SK-N-SH (cell line): ENCODE measurements at regions not wholly inside any gene's neighbourhood (a gene's known extent, or its start where the extent isn't known, plus 50 kb on each side); places are given as distances from the start of the nearest gene placed in this dataset.

ENCODE experiments used
- CTCF ChIA-PET: fragments of 300-600, 350-600 bp; formaldehyde crosslinking; extraction: SDS; loops from one replicate; lab custom pipeline; 2021; lab: Yijun Ruan, JAX
- POLR2A ChIA-PET: fragments of 350-600 bp; sonication (Branson Sonifier 250); formaldehyde crosslinking; extraction: SDS; loops from one replicate; lab custom pipeline; 2020; ENCODE audit warnings: antibody characterized with exemption, inconsistent platforms; lab: Yijun Ruan, JAX
- DNase-seq: peaks from one replicate; pipeline ENCODE4 v3.0.0; 2012
- H2AFZ ChIP-seq: fragments of 200-600 bp; sonication (generic); 2 replicates; pipeline ENCODE4 v1.8.1; 2016; ENCODE audit warnings: antibody characterized with exemption, mild to moderate bottlenecking, low read depth
- H3F3A ChIP-seq: fragments of 200-600 bp; sonication (generic); replicated peaks from 2 replicates; pipeline ENCODE3; 2016; ENCODE audit warnings: antibody characterized with exemption, mild to moderate bottlenecking; ENCODE audit not compliant: insufficient read depth
- H3K27ac ChIP-seq, 2 experiments: fragments of 200-500 bp in 1 of 2; fragments of 200-600 bp in 1 of 2; sonication (Bioruptor generic) in 1 of 2; sonication (generic), shearing (Covaris generic) in 1 of 2; 2 replicates each; pipeline versions ENCODE4 v1.5.1 to v1.6.1; 2014 to 2016; ENCODE audit warnings: low read depth in 2 of 2, inconsistent platforms in 1 of 2, low read length in 1 of 2, mild to moderate bottlenecking in 1 of 2, mixed read lengths in 1 of 2
- H3K27me3 ChIP-seq: fragments of 200-600 bp; sonication (generic), shearing (Covaris generic); 2 replicates; pipeline ENCODE4 v1.6.1; 2016; ENCODE audit warnings: mixed run types; ENCODE audit not compliant: insufficient read depth
- H3K36me3 ChIP-seq, 2 experiments: fragments of 200-500 bp in 1 of 2; fragments of 200-600 bp in 1 of 2; sonication (Bioruptor generic) in 1 of 2; sonication (generic) in 1 of 2; replicated peaks in 1 of 2; 2 replicates each; pipeline versions ENCODE3 to v1.5.1; 2014 to 2016; ENCODE audit warnings: low read length in 1 of 2, mild to moderate bottlenecking in 1 of 2; ENCODE audit not compliant: insufficient read depth in 2 of 2, control insufficient read depth in 1 of 2
- H3K4me1 ChIP-seq, 2 experiments: fragments of 200-500 bp in 1 of 2; fragments of 200-600 bp in 1 of 2; sonication (Bioruptor generic) in 1 of 2; sonication (generic), shearing (Covaris generic) in 1 of 2; 2 replicates each; pipeline versions ENCODE4 v1.5.1 to v1.6.1; 2014 to 2016; ENCODE audit warnings: low read depth in 1 of 2, low read length in 1 of 2, mixed run types in 1 of 2; ENCODE audit not compliant: insufficient read depth in 2 of 2, control insufficient read depth in 1 of 2
- H3K4me2 ChIP-seq: fragments of 200-600 bp; sonication (generic), shearing (Covaris generic); 2 replicates; pipeline ENCODE4 v1.6.1; 2017; ENCODE audit warnings: mixed run types
- H3K4me3 ChIP-seq, 2 experiments: fragments of 200-500 bp in 1 of 2; fragments of 200-600 bp in 1 of 2; sonication (Bioruptor generic) in 1 of 2; sonication (generic), shearing (Covaris generic) in 1 of 2; 2 replicates each; pipeline versions ENCODE4 v1.5.1 to v1.8.1; 2014 to 2016; ENCODE audit warnings: low read depth in 2 of 2, inconsistent platforms in 1 of 2, low read length in 1 of 2, mild to moderate bottlenecking in 1 of 2, mixed read lengths in 1 of 2, moderate library complexity in 1 of 2
- H3K79me2 ChIP-seq: fragments of 200-600 bp; sonication (generic); 2 replicates; pipeline ENCODE4 v1.8.1; 2017; ENCODE audit warnings: mild to moderate bottlenecking; ENCODE audit not compliant: insufficient read depth
- H3K9ac ChIP-seq: fragments of 200-600 bp; sonication (generic); 2 replicates; pipeline ENCODE4 v1.6.1; 2017; ENCODE audit warnings: mixed run types
- H3K9me2 ChIP-seq: fragments of 200-600 bp; sonication (generic); 2 replicates; pipeline ENCODE4 v1.6.1; 2017; ENCODE audit warnings: mixed run types
- H3K9me3 ChIP-seq: fragments of 200-600 bp; sonication (generic); 2 replicates; pipeline ENCODE4 v1.6.1; 2017; ENCODE audit warnings: mixed run types, mild to moderate bottlenecking, moderate library complexity
- H4K20me1 ChIP-seq: fragments of 200-600 bp; sonication (generic); 2 replicates; pipeline ENCODE4 v1.6.1; 2017; ENCODE audit warnings: mild to moderate bottlenecking, mixed run types; ENCODE audit not compliant: insufficient read depth
- CHD2 ChIP-seq: fragments of 150-350 bp; IDR thresholded peaks from 2 replicates; pipeline ENCODE4 v1.6.1; 2018; ENCODE audit warnings: low read length; ENCODE audit not compliant: partially characterized antibody
- ELF1 ChIP-seq: IDR thresholded peaks from 2 replicates; pipeline ENCODE4 v1.4.0; 2012
- EP300 ChIP-seq, 2 experiments: IDR thresholded peaks; 2 replicates each; pipeline versions ENCODE4 v1.4.0 to v1.6.1; 2012; ENCODE audit warnings: borderline replicate concordance in 1 of 2, low read depth in 1 of 2, low read length in 1 of 2
- FOSL2 ChIP-seq: IDR thresholded peaks from 2 replicates; pipeline ENCODE4 v1.4.0; 2012; ENCODE audit warnings: low read depth, mild to moderate bottlenecking, moderate library complexity, borderline replicate concordance
- FOXJ3 ChIP-seq: sonication (generic); formaldehyde crosslinking; IDR thresholded peaks from 2 replicates; pipeline ENCODE4 v1.5.1; 2020; ENCODE audit warnings: mild to moderate bottlenecking, missing genetic modification reagents
- FOXM1 ChIP-seq: IDR thresholded peaks from 2 replicates; pipeline ENCODE4 v1.4.0; 2012; ENCODE audit warnings: low read depth, mild to moderate bottlenecking
- JUND ChIP-seq: IDR thresholded peaks from 2 replicates; pipeline ENCODE4 v1.4.0; 2012
- MXI1 ChIP-seq: IDR thresholded peaks from 2 replicates; pipeline ENCODE4 v1.6.1; 2012; ENCODE audit warnings: mild to moderate bottlenecking, low read depth, low read length, improper control_type of control experiment
- NFIC ChIP-seq: IDR thresholded peaks from 2 replicates; pipeline ENCODE4 v1.4.0; 2012; ENCODE audit warnings: borderline replicate concordance
- RAD21 ChIP-seq: IDR thresholded peaks from 2 replicates; pipeline ENCODE4 v1.6.1; 2012; ENCODE audit warnings: mild to moderate bottlenecking, low read length
- RCOR1 ChIP-seq: fragments of 150-350 bp; IDR thresholded peaks from 2 replicates; pipeline ENCODE4 v1.6.1; 2017; ENCODE audit warnings: antibody characterized with exemption, low read length
- REST ChIP-seq: IDR thresholded peaks from 2 replicates; pipeline ENCODE4 v1.6.1; 2012; ENCODE audit warnings: mild to moderate bottlenecking, low read depth, low read length, moderate library complexity
- RFX5 ChIP-seq: IDR thresholded peaks from 2 replicates; pipeline ENCODE4 v1.6.1; 2012; ENCODE audit warnings: mild to moderate bottlenecking, improper control_type of control experiment, low read length
- SMC3 ChIP-seq: IDR thresholded peaks from 2 replicates; pipeline ENCODE4 v1.6.1; 2012; ENCODE audit warnings: low read depth, low read length, improper control_type of control experiment
- TAF1 ChIP-seq: IDR thresholded peaks from 2 replicates; pipeline ENCODE4 v1.6.1; 2012; ENCODE audit warnings: low read depth, mild to moderate bottlenecking, low read length, moderate library complexity, borderline replicate concordance
- TCF12 ChIP-seq: IDR thresholded peaks from 2 replicates; pipeline ENCODE4 v1.4.0; 2012
- TEAD4 ChIP-seq: IDR thresholded peaks from 2 replicates; pipeline ENCODE4 v1.4.0; 2012; ENCODE audit warnings: mild to moderate bottlenecking, borderline replicate concordance; ENCODE audit not compliant: insufficient read depth
- TF ChIP-seq, protein P1 (sequence below): IDR thresholded peaks from 2 replicates; pipeline ENCODE4 v1.4.0; 2012; ENCODE audit warnings: low read depth, borderline replicate concordance
- TF ChIP-seq, protein P2 (sequence below): fragments of 150-350 bp; IDR thresholded peaks from 2 replicates; pipeline ENCODE4 v1.6.1; 2016; ENCODE audit warnings: mild to moderate bottlenecking, low read depth, low read length
- TF ChIP-seq, protein P3 (sequence below): IDR thresholded peaks from 2 replicates; pipeline ENCODE4; 2012

DNA sequence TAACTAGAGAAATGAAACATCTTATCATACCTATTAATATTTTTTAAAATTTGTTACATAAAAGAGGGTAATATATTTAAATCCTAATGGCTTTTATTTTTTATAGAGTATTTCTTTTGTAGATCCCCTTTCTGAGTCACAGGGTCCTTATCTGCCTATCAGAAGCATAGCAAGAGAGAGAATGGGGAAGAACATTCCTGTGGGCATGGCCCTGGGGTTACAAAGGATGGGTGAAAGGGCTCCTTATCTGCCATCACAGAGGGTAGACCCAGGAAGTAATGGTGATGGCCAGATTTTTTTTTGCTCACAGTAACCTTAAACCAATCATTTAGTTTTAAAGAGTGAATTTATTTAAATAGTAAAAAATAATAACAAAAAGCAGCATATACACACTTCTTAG lies 582.1 kb upstream of the HTR1E start:
- POLR2A ChIA-PET: no interaction called here

More for the DNA sequence above, 582.1 kb upstream of the HTR1E start:
- Histone ChIP-seq H3K4me3 (no peak overlapping the region), H3K27ac (no peak overlapping the region), H3K4me2 (no peak overlapping the region), H3K79me2 (no peaks in the 10 kb centered on the region), H3K9ac (no peak overlapping the region), H3K27me3 (no peaks in the 10 kb centered on the region), H3K9me2 (no peaks in the 10 kb centered on the region), H4K20me1 (no peaks in the 10 kb centered on the region), H3K4me1 (peaks cover 0 to 6% of the 10 kb centered on the region in 2 experiments; a peak in 2 of 4 replicates), H3K36me3 (no peaks in the 10 kb centered on the region), H3K9me3 (no peaks in the 10 kb centered on the region; the same call in none of the 2 replicates), H3F3A (no peaks in the 10 kb centered on the region), H2AFZ (no peak overlapping the region)
- DNase-seq: no peak
- TF ChIP-seq TEAD4 (no peak), NFIC (no peak), TCF12 (no peak), FOSL2 (no peak), RAD21 (no peak), RCOR1 (no peak), FOXM1 (no peak), ELF1 (no peak), TAF1 (no peak), FOXJ3 (no peak), REST (no peak), CHD2 (no peak), RFX5 (no peak), MXI1 (no peak), EP300 (IDR thresholded peaks at IDR 0.05; ENCODE audit: borderline replicate concordance in 1 of 2, low read depth in 1 of 2, low read length in 1 of 2) (no peak), SMC3 (no peak), JUND (no peak)
- TF ChIP-seq, protein P1, sequence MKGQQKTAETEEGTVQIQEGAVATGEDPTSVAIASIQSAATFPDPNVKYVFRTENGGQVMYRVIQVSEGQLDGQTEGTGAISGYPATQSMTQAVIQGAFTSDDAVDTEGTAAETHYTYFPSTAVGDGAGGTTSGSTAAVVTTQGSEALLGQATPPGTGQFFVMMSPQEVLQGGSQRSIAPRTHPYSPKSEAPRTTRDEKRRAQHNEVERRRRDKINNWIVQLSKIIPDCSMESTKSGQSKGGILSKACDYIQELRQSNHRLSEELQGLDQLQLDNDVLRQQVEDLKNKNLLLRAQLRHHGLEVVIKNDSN: no peak
- TF ChIP-seq, protein P2, sequence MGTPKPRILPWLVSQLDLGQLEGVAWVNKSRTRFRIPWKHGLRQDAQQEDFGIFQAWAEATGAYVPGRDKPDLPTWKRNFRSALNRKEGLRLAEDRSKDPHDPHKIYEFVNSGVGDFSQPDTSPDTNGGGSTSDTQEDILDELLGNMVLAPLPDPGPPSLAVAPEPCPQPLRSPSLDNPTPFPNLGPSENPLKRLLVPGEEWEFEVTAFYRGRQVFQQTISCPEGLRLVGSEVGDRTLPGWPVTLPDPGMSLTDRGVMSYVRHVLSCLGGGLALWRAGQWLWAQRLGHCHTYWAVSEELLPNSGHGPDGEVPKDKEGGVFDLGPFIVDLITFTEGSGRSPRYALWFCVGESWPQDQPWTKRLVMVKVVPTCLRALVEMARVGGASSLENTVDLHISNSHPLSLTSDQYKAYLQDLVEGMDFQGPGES: no peak
- TF ChIP-seq, protein P3, sequence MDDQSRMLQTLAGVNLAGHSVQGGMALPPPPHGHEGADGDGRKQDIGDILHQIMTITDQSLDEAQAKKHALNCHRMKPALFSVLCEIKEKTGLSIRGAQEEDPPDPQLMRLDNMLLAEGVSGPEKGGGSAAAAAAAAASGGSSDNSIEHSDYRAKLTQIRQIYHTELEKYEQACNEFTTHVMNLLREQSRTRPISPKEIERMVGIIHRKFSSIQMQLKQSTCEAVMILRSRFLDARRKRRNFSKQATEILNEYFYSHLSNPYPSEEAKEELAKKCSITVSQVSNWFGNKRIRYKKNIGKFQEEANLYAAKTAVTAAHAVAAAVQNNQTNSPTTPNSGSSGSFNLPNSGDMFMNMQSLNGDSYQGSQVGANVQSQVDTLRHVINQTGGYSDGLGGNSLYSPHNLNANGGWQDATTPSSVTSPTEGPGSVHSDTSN: no peak
- CTCF ChIA-PET: interaction anchor here (1.3 to 1.6 kb wide), 2 partner anchors 9 to 19 kb away, joined by 3 read pairs; no protein-coding TSS in a partner anchor
